SK-N-SH treated with all-trans-retinoic acid at 6 μM for 48 hours (cell line): ENCODE measurements at regions not wholly inside any gene's neighbourhood (a gene's known extent, or its start where the extent isn't known, plus 50 kb on each side); places are given as distances from the start of the nearest gene placed in this dataset.

ENCODE experiments used
- ATAC-seq: fragments of 200-7000 bp; cut with Tn5 transposase; 3 replicates; pipeline ENCODE4 v1.9.1; 2020; ENCODE audit warnings: mild to moderate bottlenecking, moderate library complexity
- BACH2 ChIP-seq: fragments of 250-450 bp; sonication (Bioruptor Pico); IDR thresholded peaks from 2 replicates; pipeline ENCODE4 v1.9.0; 2021; ENCODE audit warnings: mild to moderate bottlenecking, borderline replicate concordance
- CSDC2 ChIP-seq: fragments of 250-450 bp; sonication (Bioruptor Pico); IDR thresholded peaks from 2 replicates; pipeline ENCODE4 v1.5.0; 2020; ENCODE audit warnings: mild to moderate bottlenecking, moderate library complexity
- ESRRG ChIP-seq: fragments of 250-450 bp; sonication (Bioruptor Pico); IDR thresholded peaks from 2 replicates; pipeline ENCODE4 v1.6.1; 2021; ENCODE audit warnings: mild to moderate bottlenecking
- GLIS3 ChIP-seq: fragments of 250-450 bp; sonication (Bioruptor Pico); IDR thresholded peaks from 2 replicates; pipeline ENCODE4 v1.5.0; 2020; ENCODE audit warnings: mild to moderate bottlenecking, moderate library complexity
- ISL1 ChIP-seq: fragments of 250-450 bp; sonication (Bioruptor Pico); IDR thresholded peaks from 2 replicates; pipeline ENCODE4 v2.1.2; 2022; ENCODE audit warnings: mild to moderate bottlenecking, moderate library complexity
- OSR1 ChIP-seq: fragments of 250-450 bp; sonication (Bioruptor Pico); IDR thresholded peaks from 2 replicates; pipeline ENCODE4 v1.8.0; 2022; ENCODE audit warnings: moderate library complexity, mild to moderate bottlenecking, inconsistent platforms
- SNAI2 ChIP-seq: fragments of 250-450 bp; sonication (Bioruptor Pico); IDR thresholded peaks from 2 replicates; pipeline ENCODE4 v1.5.0; 2020; ENCODE audit warnings: mild to moderate bottlenecking, moderate library complexity
- TCF4 ChIP-seq: fragments of 250-450 bp; sonication (Bioruptor Pico); IDR thresholded peaks from 2 replicates; pipeline ENCODE4 v1.8.0; 2021; ENCODE audit warnings: mild to moderate bottlenecking, moderate library complexity, borderline replicate concordance
- TOX ChIP-seq: fragments of 250-450 bp; sonication (Bioruptor Pico); IDR thresholded peaks from 2 replicates; pipeline ENCODE4 v1.8.0; 2021; ENCODE audit warnings: mild to moderate bottlenecking, moderate library complexity, borderline replicate concordance
- ZC3H10 ChIP-seq: fragments of 250-450 bp; sonication (Bioruptor Pico); IDR thresholded peaks from 2 replicates; pipeline ENCODE4 v1.5.1; 2021; ENCODE audit warnings: mild to moderate bottlenecking, moderate library complexity
- ZFP30 ChIP-seq: fragments of 450-650 bp; formaldehyde crosslinking; IDR thresholded peaks from 2 replicates; pipeline ENCODE4 v1.5.0; 2022; ENCODE audit warnings: mild to moderate bottlenecking, moderate library complexity
- ZNF565 ChIP-seq: fragments of 450-650 bp; formaldehyde crosslinking; conservative IDR thresholded peaks from 2 replicates; pipeline ENCODE4 v1.5.0; 2020; ENCODE audit warnings: low read depth, mild to moderate bottlenecking, moderate library complexity
- ZNF8 ChIP-seq: fragments of 450-650 bp; formaldehyde crosslinking; IDR thresholded peaks from 2 replicates; pipeline ENCODE4 v1.5.0; 2020; ENCODE audit warnings: mild to moderate bottlenecking, moderate library complexity
- TF ChIP-seq, protein P1 (sequence below): fragments of 250-450 bp; sonication (Bioruptor Pico); IDR thresholded peaks from 2 replicates; pipeline ENCODE4 v1.8.0; 2021; ENCODE audit warnings: low read depth, mild to moderate bottlenecking, moderate library complexity, borderline replicate concordance
- TF ChIP-seq, protein P2 (sequence below): fragments of 250-450 bp; sonication (Bioruptor Pico); IDR thresholded peaks from 2 replicates; pipeline ENCODE4 v1.5.0; 2020; ENCODE audit warnings: mild to moderate bottlenecking, moderate library complexity
- TF ChIP-seq, protein P3 (sequence below): fragments of 250-450 bp; sonication (Bioruptor Pico); IDR thresholded peaks from 2 replicates; pipeline ENCODE4 v1.5.1; 2020; ENCODE audit warnings: low read depth, mild to moderate bottlenecking, moderate library complexity

DNA sequence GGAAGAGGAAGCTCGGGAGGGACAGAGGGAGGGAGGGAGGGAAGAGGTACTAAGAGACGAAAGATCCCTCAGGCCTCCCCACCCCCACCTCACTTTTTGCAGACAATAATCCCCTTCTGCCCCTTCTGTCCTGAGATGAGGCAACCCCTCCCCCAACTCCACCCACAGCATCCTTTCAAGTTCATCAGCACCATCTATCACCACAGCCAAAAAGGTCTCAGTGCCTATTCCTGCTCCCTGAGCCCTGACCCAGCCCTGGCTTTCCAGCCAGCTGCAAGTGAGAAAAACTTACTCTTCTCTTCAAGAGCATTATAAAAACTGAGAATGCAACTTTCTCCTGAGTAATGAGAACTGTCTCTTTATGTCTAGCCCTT is 133.2 kb upstream of the LRFN2 start:
- ATAC-seq, result no peak
- TF ChIP-seq TCF4 (CRISPR knock-in tag), result no peak
- TF ChIP-seq OSR1, result no peak
- TF ChIP-seq, protein P1, sequence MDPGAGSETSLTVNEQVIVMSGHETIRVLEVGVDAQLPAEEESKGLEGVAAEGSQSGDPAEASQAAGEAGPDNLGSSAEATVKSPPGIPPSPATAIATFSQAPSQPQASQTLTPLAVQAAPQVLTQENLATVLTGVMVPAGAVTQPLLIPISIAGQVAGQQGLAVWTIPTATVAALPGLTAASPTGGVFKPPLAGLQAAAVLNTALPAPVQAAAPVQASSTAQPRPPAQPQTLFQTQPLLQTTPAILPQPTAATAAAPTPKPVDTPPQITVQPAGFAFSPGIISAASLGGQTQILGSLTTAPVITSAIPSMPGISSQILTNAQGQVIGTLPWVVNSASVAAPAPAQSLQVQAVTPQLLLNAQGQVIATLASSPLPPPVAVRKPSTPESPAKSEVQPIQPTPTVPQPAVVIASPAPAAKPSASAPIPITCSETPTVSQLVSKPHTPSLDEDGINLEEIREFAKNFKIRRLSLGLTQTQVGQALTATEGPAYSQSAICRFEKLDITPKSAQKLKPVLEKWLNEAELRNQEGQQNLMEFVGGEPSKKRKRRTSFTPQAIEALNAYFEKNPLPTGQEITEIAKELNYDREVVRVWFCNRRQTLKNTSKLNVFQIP (CRISPR knock-in tag), result no peak
- TF ChIP-seq GLIS3, result no peak
- TF ChIP-seq, protein P2, sequence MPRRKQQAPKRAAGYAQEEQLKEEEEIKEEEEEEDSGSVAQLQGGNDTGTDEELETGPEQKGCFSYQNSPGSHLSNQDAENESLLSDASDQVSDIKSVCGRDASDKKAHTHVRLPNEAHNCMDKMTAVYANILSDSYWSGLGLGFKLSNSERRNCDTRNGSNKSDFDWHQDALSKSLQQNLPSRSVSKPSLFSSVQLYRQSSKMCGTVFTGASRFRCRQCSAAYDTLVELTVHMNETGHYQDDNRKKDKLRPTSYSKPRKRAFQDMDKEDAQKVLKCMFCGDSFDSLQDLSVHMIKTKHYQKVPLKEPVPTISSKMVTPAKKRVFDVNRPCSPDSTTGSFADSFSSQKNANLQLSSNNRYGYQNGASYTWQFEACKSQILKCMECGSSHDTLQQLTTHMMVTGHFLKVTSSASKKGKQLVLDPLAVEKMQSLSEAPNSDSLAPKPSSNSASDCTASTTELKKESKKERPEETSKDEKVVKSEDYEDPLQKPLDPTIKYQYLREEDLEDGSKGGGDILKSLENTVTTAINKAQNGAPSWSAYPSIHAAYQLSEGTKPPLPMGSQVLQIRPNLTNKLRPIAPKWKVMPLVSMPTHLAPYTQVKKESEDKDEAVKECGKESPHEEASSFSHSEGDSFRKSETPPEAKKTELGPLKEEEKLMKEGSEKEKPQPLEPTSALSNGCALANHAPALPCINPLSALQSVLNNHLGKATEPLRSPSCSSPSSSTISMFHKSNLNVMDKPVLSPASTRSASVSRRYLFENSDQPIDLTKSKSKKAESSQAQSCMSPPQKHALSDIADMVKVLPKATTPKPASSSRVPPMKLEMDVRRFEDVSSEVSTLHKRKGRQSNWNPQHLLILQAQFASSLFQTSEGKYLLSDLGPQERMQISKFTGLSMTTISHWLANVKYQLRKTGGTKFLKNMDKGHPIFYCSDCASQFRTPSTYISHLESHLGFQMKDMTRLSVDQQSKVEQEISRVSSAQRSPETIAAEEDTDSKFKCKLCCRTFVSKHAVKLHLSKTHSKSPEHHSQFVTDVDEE (CRISPR knock-in tag), result no peak
- no peak for TF ChIP-seq ESRRG
- TF ChIP-seq TOX (CRISPR knock-in tag), result no peak
- TF ChIP-seq, protein P3, sequence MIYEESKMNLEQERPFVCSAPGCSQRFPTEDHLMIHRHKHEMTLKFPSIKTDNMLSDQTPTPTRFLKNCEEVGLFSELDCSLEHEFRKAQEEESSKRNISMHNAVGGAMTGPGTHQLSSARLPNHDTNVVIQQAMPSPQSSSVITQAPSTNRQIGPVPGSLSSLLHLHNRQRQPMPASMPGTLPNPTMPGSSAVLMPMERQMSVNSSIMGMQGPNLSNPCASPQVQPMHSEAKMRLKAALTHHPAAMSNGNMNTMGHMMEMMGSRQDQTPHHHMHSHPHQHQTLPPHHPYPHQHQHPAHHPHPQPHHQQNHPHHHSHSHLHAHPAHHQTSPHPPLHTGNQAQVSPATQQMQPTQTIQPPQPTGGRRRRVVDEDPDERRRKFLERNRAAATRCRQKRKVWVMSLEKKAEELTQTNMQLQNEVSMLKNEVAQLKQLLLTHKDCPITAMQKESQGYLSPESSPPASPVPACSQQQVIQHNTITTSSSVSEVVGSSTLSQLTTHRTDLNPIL, result no peak
- TF ChIP-seq SNAI2 (CRISPR knock-in tag), result no peak
- no peak for TF ChIP-seq ISL1 (CRISPR knock-in tag)
- TF ChIP-seq BACH2, result no peak

DNA sequence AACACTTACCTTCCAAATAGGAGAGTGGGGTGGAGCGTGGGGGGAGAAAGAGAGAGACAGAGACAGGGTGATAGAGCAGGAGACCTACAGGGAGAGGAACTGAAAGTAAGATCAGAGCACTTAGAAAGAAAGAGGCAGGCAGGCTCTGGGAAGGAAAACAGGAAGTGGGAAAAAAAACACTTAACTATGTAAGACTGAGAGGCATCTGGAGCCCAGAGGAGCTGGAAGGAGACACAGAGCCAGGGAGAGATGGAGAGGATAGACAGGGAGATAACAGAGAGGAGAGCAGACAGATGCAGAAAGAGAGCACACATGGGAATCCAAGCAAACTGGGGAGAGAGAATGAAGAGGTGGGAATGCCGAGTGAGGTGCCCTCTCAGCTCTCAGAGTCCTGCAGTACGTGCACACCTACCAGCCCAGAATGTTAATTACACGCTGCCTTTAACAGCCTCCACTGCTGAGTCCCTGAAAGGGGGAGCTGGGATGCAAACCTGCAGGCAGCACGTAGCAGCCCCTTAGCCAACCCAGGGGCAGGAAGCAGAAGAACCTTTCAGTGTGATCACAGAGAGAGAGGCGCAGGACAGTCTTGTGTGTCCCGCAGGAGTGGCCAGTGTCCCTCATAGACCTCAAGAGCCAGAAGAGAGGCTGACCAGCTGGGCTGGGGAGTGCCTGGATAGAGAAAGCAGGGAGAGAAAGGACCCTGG is 132.7 kb upstream of the LRFN2 start:
- TF ChIP-seq ZNF565 (0 out of 2 replicates have a peak, but pooled peaks have one; percentile 30), ZNF8 (CRISPR knock-in tag) (no peak), TCF4 (CRISPR knock-in tag) (peak; percentile 89)
- TF ChIP-seq, protein P2 (CRISPR knock-in tag), result peak; percentile 72; the same call in 1 of the 2 replicates
- peak; percentile 79 for ATAC-seq

DNA sequence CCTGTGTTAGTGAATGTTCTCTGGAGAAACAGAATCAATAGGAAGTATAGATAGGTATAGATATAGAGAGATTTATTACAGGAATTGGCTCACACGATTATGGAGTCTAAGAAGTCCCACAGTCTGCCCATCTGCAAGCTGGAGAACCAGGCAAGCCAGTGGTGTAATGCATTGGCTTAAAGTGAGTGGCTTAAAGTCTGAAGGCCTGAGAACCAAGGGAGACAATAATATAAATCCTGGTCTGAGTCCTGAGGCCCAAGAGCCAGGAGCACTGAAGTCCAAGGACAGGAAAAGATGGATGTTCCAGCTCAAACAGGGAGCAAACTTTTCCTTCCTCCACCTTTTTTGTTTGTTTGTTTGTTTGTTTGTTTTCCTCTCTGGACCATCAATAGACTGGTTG is 131.2 kb upstream of the LRFN2 start:
- no peak for ATAC-seq
- TF ChIP-seq, protein P2 (CRISPR knock-in tag), result no peak
- no peak for TF ChIP-seq GLIS3
- no peak for TF ChIP-seq ZC3H10 (CRISPR knock-in tag)
- TF ChIP-seq ZFP30 (CRISPR knock-in tag), result no peak
- TF ChIP-seq CSDC2 (CRISPR knock-in tag), result no peak
